NCI-H1105 (cell line): ENCODE measurements at regions not wholly inside any gene's neighbourhood (a gene's known extent, or its start where the extent isn't known, plus 50 kb on each side); places are given as distances from the start of the nearest gene placed in this dataset.

Source experiments
- DNase-seq: peaks from one replicate; lab custom pipeline; 2025; lab: John Stamatoyannopoulos, UW

GRCh38 chrX:68894513-68895340 is 65.9 kb downstream of the EFNB1 start:
- DNase-seq: peak; percentile 73

DNA sequence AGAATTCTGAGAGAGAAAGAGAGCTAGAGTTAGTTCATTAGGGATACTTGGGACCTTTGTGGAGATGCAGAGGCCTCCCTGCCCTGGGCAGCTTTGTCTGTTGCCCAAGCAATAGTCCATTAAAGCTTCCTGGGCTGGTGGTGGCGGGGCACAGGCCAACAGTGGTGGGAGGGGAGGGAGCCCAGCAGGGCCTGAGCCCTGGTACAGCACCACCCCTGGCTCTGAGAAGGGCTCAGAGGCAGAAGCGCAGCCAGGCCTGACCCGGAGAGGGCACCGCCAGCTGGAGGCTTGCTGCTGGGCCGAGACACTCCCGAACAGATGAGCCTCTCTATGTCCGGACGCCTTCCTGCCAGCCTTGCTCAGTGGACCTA is 65.3 kb downstream of the EFNB1 start:
- no peak for DNase-seq

- no peak for DNase-seq
Observed at GRCh38 chrX:68892651-68893050, 63.8 kb downstream of the EFNB1 start.

GRCh38 chrX:68892134-68892533 is 63.3 kb downstream of the EFNB1 start:
- no peak for DNase-seq
